ENCODE measurements at regions not wholly inside any gene's neighbourhood (a gene's known extent, or its start where the extent isn't known, plus 50 kb on each side); places are given as distances from the start of the nearest gene placed in this dataset.

DNA sequence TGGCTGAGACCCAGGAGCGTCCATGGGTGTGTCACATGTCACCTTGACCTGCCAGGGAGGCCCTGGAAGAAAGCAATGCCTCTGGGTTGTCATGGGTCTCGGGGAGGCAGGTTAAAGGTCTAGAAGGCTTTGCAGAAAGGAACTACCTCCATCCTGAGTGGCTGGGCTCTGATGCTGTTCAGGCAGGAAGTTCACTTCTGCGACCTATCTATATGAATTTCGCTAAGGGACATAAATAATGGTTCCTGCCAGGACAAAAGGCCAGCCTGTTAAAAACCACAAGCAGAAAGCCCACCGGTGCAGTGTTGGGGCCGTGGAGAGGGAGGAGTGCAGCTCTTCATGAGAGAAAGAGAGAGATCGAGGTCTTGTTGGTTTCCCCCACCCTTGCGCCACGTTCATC is 182.9 kb downstream of the PTPN20 start:
- TF ChIP-seq, protein P1, sequence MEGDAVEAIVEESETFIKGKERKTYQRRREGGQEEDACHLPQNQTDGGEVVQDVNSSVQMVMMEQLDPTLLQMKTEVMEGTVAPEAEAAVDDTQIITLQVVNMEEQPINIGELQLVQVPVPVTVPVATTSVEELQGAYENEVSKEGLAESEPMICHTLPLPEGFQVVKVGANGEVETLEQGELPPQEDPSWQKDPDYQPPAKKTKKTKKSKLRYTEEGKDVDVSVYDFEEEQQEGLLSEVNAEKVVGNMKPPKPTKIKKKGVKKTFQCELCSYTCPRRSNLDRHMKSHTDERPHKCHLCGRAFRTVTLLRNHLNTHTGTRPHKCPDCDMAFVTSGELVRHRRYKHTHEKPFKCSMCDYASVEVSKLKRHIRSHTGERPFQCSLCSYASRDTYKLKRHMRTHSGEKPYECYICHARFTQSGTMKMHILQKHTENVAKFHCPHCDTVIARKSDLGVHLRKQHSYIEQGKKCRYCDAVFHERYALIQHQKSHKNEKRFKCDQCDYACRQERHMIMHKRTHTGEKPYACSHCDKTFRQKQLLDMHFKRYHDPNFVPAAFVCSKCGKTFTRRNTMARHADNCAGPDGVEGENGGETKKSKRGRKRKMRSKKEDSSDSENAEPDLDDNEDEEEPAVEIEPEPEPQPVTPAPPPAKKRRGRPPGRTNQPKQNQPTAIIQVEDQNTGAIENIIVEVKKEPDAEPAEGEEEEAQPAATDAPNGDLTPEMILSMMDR (IDR thresholded peaks at IDR 0.05 in 8 of 11, conservative IDR thresholded peaks at IDR 0.05 in 3 of 11), result no peak
- TF ChIP-seq POLR2AphosphoS5 (IDR thresholded peaks at IDR 0.05), result no peak

All from spleen (tissue), 7 donors.